ENCODE measurements at regions not wholly inside any gene's neighbourhood (a gene's known extent, or its start where the extent isn't known, plus 50 kb on each side); places are given as distances from the start of the nearest gene placed in this dataset.

- no peak overlapping the region for H3K4me3 ChIP-seq
- no peak for DNase-seq (ENCODE audit: low spot score)
- no peak for TF ChIP-seq CTCF (IDR thresholded peaks at IDR 0.05)
- no peak overlapping the region for H3K27ac ChIP-seq
Measured at GRCh38 chr10:78504181-78504580, 470.5 kb downstream of the RPS24 start.

- TF ChIP-seq CTCF (IDR thresholded peaks at IDR 0.05) = no peak
- Histone ChIP-seq H3K4me3 (no peak overlapping the region), H3K27ac (no peak overlapping the region)
- no peak for DNase-seq (ENCODE audit: low spot score)
Measured at GRCh38 chr10:78505657-78506056, 472.0 kb downstream of the RPS24 start.

GRCh38 chr10:78506614-78507013 is 473.0 kb downstream of the RPS24 start:
- no peak for DNase-seq (ENCODE audit: low spot score)
- Histone ChIP-seq H3K4me3 (no peak overlapping the region), H3K27ac (no peak overlapping the region)
- TF ChIP-seq CTCF (IDR thresholded peaks at IDR 0.05) = no peak

GRCh38 chr10:78507510-78508160 is 474.0 kb downstream of the RPS24 start:
- DNase-seq (ENCODE audit: low spot score) = no peak
- Histone ChIP-seq H3K27ac (peak overlapping the region; percentile 30 to 31), H3K4me3 (no peak overlapping the region)
- TF ChIP-seq CTCF (IDR thresholded peaks at IDR 0.05) = no peak

- no peak for DNase-seq (ENCODE audit: low spot score)
- H3K4me3 ChIP-seq = no peak overlapping the region
- peak overlapping the region in 1 of 2 donors; percentile 36 for H3K27ac ChIP-seq
- no peak for TF ChIP-seq CTCF (IDR thresholded peaks at IDR 0.05)
Measured at GRCh38 chr10:78508955-78509748, 475.5 kb downstream of the RPS24 start.

GRCh38 chr10:78510566-78511323 is 477.1 kb downstream of the RPS24 start:
- Histone ChIP-seq H3K27ac (peak overlapping the region in 1 of 2 donors; percentile 48), H3K4me3 (no peak overlapping the region)
- DNase-seq (ENCODE audit: low spot score) = no peak
- no peak for TF ChIP-seq CTCF (IDR thresholded peaks at IDR 0.05)

Data from coronary artery (tissue), 2 donors.